DMS114 treated with DMSO at 0.1 percent for 48 hours (cell line): ENCODE measurements at regions not wholly inside any gene's neighbourhood (a gene's known extent, or its start where the extent isn't known, plus 50 kb on each side); places are given as distances from the start of the nearest gene placed in this dataset.

Experiments
- DNase-seq: peaks from one replicate; lab custom pipeline; 2025; ENCODE audit not compliant: unreplicated experiment; lab: John Stamatoyannopoulos, UW

DNA sequence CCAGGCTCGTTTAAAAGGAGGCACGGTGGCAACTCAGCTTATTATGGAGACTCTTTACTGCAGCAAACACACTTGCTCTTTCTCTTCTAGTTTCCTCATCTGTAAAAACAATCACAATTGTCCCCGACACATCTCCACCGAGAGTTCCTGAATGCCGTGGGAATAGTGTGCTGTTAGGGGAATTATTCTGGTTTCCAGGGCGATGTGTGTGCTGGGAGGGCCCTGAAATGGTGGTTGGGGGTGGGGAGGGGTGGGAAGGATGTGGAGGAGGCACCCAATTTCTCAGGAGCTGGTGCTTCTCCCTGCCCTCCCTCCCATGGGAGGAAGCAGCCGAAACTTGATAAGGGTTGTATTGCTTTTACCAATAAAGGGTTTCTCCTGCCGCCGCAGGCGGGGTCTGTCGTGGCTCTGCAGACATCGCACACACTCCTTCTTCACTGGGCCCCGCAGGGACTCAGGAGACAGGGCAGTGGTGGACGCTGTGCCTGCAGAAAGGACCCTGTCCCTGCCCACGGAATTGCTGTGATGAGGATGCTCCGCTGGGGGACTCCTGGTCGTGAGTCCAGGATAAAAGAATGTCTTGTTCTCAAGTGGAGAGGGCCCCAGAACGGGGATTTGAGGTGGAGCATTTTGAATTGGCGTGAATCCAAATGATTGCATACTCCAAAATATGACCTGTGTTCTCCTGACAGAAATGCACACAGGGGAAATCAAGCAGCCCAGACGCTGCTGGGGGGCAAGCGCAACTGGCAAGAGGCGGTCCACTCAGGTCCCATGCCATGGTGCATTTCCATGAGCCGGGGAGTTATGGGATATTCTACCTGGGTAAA lies 119.2 kb downstream of the ACKR3 start:
- no peak for DNase-seq

DNA sequence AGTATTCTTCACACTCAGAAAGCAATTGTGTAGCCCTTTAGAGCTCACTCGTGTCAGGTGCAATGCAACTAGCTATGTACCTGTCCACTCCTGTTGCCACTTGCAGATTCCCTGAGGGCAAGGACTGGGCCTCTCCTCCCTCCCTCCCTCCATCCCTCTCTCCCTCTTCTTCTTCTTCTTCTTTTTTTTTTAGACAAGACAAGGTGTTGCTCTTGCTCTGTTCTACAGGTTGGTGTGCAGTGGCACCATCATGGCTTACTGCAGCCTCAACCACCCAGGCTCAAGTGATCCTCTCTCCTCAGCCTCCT lies 119.7 kb downstream of the ACKR3 start:
- DNase-seq: no peak

DNA sequence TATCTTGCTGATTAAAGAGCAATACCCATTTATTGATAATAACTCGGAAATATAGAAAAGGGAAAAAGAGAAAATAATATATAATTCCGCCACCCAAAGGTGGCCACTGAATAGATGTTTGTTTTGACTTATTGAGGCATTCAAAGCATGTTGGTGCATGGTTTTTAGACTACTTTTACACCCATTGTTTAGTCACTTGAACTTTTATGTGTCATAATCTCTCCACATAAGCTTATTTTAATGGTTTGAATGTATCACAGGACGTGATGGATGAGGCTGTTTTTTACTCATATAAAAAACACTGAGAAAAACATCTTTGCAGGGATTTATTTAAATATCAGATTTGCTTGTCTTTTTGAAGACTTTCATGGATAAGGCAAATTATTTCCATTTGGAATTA lies 120.4 kb downstream of the ACKR3 start:
- DNase-seq: no peak

DNA sequence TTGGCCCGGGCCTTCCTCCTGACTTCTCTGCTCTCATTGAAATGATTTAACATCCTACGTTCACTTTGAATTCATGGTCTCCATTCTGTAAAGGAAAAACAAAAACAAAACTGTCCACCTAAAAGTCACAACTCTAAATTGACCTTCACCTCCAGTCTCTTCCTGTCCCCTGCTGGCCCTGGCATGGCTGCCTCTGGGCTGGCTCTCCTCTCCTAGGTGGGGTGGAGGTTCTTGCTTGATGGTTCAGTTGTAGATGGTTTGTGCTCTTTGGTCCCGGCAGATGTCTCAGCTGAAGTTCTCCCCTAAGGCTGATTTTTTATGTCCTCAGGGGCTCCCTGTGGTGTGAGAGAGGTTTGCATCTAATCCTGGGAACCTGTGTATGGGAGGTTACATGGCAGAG lies 121.1 kb downstream of the ACKR3 start:
- DNase-seq: no peak

DNA sequence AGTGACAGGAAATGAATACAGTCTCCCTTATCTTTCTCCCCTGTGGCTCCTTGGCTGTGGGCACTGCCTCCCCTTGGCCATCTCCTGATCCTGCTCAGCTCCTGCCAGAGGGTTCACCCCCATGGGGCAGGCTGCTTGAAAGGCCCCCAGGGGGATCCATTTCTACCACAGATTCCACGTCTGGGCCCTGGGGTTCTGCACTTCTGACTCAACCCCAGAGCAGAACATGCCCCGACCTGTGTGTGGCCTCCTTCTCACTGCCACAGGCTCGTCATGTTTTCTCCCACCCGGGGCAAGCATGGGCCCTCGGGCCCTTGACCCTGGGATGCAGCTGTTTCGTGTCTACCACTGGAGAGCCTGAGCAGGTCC lies 122.2 kb downstream of the ACKR3 start:
- no peak for DNase-seq

DNA sequence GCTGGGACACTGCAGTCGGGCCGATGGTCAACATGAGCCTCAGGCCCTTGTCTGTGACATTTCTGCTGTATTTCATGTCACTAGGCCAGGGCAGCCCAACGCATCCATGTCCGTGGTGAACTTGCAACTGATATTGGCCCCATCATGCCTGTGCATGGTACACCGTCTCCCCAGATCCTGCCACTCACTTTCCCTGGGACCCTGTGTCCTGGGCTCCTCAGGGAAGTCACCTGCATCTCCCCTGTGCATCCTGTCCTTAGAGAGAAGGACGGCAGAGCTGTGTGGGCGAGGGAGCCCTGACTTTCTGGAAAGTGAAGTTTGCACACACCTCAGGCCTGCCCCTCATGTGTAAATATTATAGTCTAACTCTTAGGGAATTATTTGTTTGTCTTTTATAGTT lies 123.3 kb downstream of the ACKR3 start:
- no peak for DNase-seq

DNA sequence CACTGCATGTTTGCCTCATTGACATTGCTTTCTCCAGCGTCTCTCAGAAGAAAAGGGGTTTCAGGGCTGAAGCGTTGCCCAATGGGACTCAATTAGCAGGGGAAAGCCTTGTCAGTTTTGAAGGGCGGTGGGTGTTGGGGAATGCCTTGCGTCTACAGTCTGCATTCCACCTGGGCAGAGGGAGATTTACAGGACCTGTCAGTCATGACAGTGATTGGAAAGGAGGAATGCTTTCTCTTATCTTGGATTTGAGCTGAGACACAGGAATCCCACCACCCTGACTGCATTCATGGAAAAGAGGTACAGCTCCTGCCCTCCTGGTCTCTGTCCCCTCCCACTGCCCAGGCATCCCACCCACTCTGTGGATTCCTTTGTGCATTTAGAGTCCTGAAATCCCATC lies 123.9 kb downstream of the ACKR3 start:
- DNase-seq: no peak

DNA sequence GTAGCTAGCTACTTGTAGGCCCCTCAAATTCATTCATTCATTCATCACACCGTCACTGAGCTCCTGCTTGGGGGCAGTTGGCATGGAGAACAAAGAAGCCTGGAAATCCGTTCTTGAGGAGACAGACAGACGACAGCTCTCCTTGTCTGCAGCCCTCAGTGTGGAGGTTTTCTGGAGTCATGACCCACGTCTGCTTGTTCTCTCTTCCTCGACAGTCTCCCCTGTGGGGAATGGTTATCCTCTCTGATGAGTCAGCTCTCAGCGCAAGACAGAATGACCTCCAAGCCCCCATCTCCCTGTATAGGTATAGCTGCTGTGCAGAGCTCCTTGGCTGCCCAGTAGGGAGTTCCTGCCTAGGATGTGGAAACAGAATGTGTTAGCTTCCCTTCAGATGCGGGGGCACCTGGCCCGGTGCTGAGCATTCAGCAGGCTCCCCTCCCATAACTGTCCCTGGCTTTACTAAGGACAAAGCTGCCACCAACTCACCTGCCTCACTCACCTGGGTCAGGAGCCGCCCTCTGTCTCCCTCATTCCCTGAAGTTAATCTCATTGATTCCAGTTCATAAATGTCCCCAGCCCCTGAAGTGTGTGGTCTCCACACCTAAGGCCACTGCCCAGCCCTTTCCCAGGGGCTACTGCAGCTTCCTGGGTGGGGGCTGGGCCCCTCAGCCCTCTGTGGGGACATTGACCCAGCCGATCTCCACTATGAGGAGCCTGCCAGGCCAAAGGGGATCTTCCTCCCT lies 124.7 kb downstream of the ACKR3 start:
- no peak for DNase-seq

DNA sequence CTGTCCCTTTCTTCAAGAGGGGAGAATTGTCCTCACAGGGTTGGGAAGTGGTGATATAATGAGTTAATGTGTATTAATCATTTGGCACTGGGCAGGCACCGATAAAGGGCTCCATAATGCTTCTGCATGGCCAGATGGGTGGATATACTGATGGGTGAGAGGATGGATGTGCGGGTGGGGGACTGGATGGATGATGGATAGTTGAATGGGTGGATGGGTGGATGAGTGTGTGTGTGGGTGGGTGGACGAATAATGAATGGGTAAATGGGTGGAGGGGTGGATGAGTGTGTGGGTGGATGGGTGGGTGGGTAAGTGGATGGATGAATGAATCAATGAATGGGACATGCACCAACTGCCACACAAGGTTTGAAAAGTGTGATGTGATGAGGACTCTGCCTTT lies 127.2 kb downstream of the ACKR3 start:
- no peak for DNase-seq

DNA sequence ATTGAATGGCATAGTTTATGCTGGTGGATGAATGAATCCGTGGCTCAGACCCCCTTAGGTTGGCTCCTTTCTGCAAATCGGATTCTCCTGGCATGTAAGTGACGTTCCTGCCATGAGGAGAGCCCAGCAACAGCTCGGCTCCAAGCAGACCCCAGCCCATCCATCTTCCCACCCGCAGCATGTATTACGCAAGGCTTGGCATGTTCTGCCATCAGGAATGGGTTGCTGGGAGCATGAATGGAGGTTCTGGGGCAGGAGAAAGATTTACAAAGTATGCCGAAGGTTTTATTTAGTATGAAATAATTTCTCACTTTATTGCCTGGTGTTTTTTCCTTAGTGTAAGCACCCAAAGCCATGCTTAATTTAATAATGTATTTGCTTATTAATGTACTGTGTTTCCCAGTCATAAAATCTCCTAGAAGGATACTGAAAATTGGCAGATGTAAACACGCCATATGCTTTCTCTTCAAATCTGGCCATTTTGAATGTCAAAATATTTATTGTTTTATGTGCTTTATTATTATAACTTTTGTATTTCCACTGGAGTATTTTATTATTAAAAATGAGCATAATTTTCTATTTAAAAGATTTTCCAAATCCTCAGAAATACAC lies 128.5 kb downstream of the ACKR3 start:
- DNase-seq: no peak

DNA sequence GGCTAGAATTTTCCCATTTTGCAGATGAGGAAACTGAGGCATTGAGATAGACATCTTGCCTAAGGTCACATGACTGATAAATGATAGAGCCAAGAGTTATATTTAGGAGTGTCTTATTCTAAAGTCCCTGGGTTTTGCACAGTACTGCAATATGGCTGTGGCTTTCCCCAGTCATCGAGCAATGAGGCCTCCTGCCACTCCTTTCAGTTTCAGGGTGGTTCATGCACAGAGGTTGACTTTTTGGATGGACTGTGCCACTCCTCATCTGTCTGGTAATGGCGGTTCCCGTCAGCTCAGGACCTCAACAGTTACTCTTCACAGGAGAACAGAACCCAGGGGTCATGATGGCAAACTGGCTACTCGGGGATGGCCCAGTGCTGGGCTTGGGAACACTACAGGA lies 131.1 kb downstream of the ACKR3 start:
- DNase-seq: no peak

DNA sequence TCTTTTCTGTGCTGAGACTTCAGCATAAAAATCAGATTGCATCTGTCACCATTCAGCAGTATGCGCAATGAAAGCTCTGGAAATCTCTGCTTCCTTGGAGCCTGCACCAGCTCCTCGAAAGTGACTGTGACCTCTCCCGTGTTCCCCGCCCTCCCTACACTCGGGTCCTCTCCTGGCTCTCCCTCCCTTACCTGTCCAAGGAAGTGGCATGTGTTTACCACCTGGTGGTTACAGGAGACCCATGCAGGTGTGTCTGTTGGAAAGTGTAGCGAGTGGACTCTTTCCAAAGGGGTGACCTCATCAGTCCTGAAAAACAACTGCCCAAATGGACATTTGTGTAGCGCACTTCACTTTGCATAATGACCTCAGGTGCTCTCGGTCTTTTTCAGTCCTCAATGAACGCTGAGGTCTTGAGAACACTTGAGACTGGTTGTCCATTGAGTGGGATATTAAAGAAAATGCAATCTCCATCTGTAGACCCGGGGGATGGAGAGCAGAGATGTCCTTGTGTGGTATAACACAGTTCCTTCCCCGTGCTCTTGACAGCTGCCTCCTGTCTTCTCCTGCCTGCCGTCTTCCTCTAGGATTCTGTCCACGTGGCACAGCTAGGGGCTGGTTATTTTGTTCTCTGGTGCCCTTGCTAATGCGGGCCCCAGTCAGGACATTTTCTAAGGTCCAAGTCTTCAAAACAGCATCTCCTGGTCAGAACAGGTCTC lies 133.2 kb downstream of the ACKR3 start:
- DNase-seq: no peak

DNA sequence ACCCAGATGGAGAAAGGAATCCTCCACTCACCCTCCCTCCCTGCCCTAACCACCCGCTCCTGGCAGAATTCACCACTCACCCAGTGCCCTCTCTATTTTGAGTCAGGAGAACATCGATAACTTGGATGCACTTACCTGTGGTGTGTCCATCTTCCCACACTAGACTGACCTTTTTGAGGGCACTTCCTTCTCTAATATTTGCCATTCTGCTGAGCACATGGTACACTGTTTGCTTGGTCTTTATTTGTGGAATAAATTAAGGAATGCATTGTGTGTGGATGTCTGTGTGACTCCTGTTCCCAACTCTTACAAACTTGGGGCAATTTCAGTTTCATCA lies 133.7 kb downstream of the ACKR3 start:
- DNase-seq: no peak

DNA sequence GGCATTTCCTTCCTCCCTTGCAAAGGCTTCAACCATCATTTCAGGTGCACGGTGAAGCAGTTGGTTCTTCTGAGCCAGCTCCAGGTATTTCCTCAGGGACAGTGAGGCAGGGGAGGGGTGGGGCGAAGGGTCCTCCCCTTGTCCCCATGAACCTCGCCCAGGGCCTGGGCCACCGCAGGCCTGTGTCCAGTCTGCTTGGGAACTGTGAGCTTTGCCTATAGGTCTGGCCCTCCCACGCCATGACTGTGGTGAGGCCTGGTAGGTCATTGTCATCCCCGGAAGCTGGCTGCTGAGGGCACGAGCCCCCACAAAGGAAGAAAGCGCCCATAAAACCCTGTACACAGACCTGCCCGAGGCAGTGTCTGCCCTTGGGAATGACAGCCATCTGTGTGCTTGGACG lies 134.3 kb downstream of the ACKR3 start:
- no peak for DNase-seq

DNA sequence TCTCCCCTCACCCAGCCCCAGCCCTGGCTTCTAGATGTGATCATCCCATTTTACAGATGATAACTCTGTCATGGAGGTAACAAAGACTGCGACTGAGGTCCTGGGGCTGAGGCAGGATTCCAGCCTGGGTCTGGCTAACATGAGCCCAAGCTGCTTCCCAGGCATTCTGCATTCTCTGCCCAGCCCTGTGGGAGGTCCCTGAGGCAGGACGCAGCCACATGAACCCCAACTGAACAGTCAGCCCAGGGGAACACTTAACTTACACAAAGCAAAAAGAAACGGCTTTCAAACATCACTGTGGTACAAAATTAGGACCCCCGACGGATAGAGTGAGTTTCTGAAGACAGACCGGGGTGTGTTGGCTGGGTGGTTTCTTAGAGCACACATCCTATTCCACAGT lies 135.3 kb downstream of the ACKR3 start:
- no peak for DNase-seq

DNA sequence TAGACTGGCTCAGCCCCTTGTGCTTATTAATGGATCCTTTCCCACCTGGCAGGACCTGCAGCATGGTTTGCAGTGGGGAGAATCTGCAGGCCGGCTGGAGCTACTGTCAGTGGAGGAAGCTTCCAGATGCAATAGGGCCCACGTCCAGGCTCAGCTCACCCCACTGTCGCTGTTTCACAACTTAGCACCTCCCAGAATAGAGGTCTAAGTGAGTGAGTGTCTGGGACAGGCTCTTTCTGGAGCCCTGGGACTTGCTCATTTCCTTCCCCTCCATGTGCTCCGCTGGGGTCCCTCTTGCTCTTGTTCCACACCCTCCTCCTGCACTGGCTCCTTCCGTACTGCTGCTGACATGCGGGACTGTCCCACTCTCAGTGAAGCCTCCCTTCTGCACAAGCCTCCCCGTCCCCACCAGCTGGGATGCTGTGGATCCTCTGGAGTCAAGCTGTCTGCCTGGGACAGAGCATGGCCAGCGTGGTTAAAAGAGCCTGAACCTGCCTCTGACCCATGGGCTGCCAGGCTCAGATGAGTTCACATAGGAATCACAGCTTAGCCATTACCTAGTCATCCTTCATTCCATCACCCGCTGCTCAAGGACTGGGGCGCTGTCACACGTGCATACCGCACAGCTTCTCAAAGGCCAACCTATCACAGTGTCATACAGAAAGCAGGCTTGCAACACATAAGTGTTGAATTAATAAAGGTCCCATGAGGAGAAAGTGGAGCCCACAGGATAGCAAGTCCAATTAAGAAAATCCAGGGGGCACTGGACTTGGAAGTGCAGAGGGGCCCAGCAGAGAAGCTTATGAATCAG lies 135.9 kb downstream of the ACKR3 start:
- DNase-seq: no peak

DNA sequence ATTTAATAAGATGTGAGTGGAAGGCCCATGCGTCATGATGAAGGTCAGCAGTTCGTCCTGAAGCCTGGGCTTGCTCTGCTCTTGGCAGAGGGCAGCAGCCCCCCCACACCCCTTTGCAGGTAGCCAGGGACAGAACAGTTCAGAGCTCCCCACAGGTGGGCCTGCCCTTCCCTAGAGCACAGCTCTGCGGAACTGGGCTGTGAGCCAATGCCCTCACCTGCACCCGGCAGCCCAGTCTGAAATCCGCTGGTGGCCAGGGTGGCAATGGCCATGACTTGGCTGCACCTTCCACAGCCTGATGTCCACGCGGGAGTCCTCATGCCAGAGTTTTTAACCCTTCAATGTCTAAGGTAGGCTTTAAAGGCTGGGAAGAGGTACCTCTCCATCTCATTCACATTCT lies 136.7 kb downstream of the ACKR3 start:
- DNase-seq: no peak

DNA sequence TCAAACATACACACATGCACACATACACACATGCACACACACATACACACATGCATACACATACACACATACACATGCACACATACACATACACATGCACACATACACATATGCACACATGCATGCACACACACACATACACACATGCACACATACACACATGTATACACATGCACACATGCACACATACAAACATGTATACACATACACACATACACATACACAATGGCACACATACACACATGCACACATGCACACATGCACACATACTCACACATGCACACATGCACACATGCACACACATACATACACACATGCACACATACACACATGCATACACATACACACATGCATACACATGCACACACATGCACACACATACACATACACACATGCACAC lies 137.2 kb downstream of the ACKR3 start:
- DNase-seq: no peak

DNA sequence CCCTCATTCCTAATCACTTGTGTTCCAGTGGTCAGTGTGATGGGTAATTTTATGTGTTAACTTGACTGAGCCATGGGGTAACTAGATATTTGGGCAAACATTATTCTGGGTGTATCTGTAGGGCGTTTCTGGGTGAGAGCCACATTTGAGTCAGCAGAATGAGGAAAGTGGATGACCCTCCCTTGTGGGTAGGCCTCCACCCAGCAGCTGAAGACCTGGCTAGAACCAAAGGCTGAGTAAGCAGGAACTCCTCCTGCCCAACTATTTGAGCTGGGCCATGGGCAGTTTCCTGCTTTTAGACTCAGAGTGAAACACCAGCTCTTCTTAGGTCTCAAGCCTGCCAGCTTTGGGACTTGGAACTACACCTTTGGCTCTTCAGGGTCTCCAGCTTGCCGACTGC lies 141.8 kb downstream of the ACKR3 start:
- DNase-seq: no peak

DNA sequence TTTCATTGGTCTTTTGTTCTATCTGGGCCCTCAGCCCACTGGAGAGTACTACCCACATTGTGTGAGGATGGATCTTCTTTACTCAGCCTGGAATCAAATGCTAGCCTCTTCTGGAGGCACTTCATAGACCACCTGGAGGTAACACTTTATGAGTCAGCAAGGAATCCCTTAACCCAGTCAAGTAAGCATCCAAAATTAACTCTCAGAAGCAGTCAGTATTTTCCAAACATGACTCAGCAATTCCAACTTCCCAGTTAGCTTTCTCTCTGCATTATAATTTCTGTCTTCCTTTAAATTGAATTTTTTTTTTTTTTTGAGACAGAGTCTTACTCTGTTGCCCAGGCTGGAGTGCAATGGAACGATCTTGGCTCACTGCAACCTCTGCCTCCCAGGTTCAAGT lies 142.7 kb downstream of the ACKR3 start:
- no peak for DNase-seq
